GM12874 (cell line): ENCODE measurements at regions not wholly inside any gene's neighbourhood (a gene's known extent, or its start where the extent isn't known, plus 50 kb on each side); places are given as distances from the start of the nearest gene placed in this dataset.

Source experiments
- TF ChIP-seq, protein P1 (sequence below): IDR thresholded peaks from 2 replicates; pipeline ENCODE4 v1.5.1; 2011; ENCODE audit warnings: low read depth, mild to moderate bottlenecking, control low read depth, low read length, moderate library complexity; ENCODE audit not compliant: insufficient read depth

DNA sequence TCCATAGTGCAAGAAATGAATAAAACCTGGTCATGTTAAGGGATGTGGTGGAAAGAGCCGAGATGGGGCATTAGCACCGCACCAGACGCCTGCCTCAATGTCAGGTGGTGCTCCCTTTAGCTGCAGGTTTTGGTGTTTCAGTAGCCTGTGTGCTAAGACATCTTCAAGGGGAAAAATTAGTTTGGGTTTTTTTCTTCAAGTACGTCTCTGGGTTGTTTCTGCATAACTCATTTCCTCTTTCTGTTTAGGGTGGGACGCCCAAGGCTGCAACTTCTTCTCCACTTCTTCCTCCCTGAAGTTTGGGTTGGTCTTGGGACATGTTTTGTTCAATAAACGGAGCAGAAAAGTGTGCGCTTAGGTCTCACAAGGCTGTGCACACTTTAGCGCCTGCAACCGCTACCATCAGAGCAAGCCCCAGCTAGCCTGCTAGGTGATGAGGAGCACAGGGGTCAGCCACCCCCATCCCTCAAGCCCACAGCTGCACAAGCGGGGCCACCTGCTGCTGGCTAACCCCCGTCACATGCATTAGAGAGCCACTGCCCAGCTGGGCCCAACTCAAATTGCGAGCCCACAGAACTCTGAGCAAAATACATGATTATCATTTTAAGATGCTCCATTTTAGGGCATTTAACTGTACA, 1495.7 kb downstream of the TBC1D22A start:
- TF ChIP-seq, protein P1, sequence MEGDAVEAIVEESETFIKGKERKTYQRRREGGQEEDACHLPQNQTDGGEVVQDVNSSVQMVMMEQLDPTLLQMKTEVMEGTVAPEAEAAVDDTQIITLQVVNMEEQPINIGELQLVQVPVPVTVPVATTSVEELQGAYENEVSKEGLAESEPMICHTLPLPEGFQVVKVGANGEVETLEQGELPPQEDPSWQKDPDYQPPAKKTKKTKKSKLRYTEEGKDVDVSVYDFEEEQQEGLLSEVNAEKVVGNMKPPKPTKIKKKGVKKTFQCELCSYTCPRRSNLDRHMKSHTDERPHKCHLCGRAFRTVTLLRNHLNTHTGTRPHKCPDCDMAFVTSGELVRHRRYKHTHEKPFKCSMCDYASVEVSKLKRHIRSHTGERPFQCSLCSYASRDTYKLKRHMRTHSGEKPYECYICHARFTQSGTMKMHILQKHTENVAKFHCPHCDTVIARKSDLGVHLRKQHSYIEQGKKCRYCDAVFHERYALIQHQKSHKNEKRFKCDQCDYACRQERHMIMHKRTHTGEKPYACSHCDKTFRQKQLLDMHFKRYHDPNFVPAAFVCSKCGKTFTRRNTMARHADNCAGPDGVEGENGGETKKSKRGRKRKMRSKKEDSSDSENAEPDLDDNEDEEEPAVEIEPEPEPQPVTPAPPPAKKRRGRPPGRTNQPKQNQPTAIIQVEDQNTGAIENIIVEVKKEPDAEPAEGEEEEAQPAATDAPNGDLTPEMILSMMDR: no peak

DNA sequence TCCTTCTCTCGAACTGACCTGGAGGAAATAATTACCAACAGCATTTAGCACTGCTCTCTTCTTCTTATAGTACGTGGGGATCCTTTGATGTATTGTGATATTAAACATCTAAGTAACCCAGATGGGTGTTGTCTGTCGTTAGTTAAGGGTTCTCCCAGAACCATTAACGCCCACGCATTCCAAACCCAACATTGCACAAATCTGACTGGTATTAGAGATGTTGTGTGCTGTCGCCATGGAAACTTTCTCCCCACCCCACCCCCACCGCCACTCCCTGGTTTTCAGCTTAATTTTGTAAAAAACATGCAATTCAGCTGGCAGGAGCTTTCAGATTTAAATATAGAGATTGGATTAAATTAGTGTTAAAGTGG, 1495.2 kb downstream of the TBC1D22A start:
- TF ChIP-seq, protein P1: no peak

DNA sequence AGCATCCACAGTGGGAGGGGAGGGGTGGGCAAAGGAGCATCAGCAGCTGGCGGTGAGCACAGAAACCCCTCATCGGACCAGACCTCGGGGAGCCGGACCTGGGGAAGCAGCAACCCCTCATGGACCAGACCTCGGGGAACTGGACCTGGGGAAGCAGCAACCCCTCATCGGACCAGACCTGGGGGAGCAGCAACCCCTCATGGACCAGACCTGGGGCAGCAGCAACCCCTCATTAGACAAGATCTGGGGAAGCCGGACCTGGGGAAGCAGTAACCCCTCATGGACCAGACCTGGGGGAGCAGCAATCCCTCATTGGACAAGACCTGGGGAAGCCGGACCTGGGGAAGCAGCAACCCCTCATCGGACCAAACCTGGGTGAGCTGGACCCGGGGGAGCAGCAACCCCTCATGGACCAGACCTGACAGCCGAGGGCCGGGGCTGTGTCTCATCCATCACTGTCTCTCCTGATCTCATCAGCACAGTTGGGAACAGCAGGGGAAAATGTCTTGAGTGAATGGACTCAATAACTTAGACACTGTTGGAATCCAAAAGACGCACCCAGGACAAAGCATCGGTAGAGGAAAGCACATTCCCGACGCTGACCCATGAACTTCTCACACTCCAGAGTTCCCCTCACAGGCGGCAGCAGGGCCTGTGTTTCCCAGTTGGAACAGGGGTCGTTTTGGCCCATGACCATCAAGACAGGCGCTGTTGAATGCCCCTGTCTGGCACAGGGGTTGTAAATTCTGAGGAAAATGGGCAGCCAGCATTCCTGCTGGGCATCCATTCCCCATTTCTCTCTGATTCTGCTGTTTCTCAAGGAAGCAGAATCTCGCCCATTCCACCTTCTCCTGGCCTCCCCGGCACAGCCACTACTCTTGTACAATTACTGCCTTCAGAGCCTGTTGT, 1494.6 kb downstream of the TBC1D22A start:
- TF ChIP-seq, protein P1: no peak

DNA sequence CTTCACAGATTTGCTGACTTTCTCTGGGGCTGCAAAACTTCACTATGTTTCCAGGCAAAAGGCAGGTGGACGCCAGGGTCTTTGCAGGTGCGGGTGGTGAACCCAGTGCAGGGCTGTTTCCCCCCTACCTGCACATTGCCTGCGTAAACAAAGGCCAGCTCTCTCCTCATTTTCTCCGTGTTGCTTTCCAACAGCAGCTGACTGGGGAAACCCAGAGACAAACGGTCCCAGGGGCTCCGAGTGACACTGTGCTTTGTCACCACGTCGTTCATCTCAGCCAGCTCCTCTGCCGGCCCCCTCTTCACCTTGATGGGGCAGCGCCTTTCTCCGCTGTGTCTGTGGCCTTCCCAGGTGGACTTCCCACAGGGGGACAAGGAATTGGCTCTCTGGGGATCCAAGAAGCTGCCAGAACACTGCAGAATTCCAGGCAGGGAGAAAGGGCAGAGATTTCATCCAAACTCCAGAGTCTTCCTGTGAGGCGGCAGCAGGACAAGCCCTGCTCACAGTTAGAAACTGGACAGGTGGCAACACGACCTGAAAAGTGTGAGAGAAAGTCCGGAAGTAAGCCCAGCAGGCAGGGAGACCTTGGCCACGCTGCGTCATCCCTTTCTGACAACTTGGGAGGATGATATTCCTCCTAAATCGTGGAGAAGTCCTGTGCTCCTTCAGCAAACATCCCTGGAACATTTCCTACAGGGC, 1493.7 kb downstream of the TBC1D22A start:
- TF ChIP-seq, protein P1: no peak

DNA sequence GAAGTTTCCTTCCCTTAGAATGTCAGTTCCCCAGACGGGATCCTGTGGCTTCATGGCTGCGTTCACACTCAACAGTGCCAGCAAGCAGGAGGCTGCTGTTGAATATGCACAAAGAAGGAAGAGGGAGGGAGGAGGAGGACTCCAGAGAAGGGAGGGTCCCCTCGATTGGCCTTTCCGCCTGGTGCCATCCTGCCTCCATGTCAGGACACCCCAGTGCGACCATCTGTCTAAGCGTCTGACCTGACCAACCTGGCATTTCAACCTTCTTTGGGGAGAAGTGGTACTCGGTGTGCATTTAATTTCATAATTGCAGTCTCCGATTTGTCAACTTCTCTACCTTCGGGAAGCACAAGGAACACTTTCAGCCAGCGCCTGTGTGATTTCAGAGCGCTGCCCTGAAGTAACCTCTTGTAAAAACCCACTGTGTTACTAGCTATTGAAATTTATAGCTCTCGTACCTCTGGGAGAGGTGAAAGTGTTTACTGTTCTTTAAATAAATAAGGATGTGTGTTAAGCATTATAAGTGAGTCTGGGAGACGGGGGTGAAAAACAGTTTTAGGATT, 1491.9 kb downstream of the TBC1D22A start:
- TF ChIP-seq, protein P1: no peak

DNA sequence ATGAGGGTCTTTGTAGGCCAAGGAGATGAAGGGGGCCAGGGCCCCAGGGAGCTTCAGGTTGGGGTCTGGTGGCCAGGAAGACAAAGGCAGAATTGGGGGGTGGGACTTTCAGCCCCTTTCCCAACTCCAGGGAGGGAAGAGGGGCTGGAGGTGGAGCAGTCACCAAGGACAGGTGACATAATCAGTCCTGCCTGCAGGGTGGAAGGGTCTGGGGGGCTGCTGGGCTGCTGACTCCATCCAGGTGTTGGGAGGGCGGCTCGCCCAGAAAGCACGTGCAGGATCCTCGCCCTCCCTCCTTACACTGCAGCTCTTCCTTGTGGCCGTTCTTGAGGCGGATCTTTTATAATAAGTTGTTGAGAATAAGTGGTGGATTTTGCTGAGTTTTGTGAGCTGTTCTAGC, 1491.1 kb downstream of the TBC1D22A start:
- TF ChIP-seq, protein P1: no peak

DNA sequence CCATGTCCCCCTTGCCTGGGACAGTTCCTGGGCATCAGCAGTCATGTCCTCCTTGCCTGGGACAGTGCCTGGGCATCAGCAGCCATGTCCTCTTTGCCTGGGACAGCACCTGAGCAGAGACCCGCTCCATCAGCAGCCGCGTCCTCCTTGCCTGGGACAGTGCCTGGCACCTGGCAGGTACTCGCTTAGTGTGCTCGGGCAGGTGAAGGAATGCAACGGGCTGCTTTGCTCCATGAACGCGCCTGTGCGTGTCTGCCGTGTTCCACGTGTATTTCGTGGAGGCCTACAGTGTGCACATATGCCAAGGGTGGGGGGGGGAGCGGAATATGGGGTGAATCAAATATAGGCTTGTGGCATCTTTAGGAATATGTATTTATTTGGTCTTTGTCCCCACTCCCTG, 1490.7 kb downstream of the TBC1D22A start:
- TF ChIP-seq, protein P1: no peak
